NOMO-1 (cell line): ENCODE measurements at regions not wholly inside any gene's neighbourhood (a gene's known extent, or its start where the extent isn't known, plus 50 kb on each side); places are given as distances from the start of the nearest gene placed in this dataset.
"Not testable (repeated sequence)": the region's sequence is repeated elsewhere in the genome, so short reads cannot be mapped to it uniquely, and the experiment has no call there.

Experiments
- DNase-seq, 2 experiments: peaks; one replicate each; lab custom pipeline; 2025; ENCODE audit not compliant: unreplicated experiment in 2 of 2; lab: John Stamatoyannopoulos, UW

DNA sequence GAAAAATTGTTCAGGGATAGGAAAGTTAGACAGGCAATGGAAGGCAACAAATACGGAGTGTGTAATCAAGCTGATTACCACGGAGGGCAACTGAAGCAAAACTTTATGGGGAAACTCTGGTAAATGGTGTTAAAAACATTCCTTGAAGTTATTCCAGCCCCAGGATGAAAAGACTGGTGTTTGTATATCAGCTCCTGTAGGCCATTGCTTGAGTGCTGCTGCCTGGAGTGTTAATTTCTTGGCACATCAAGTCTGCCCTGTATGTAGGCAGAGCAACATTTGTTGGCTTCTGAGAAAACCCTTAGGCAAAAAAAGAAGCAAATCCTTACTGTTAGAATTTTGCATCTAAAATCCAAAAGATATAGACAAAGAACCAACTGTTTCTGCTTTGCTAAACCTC is 686.5 kb upstream of the ACO1 start:
- DNase-seq, result no peak

DNA sequence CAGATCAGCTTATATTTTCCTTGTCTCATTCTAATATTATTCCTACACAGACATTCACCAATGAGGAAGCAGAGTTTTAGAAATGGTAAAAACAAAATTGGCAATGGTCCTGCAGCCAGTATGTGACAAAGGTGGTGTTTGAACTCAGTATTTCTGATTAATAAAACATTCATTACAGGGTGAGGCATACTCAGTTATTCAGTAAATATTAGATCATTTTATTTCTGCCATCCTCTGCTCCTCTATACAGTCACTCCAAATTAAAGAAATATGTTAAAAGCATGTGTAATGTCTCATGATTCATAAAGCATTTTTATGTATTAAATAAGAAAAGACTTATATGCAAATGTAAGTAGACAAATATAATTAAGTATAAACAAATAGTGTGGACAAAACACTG is 684.6 kb upstream of the ACO1 start:
- DNase-seq, result no peak

DNA sequence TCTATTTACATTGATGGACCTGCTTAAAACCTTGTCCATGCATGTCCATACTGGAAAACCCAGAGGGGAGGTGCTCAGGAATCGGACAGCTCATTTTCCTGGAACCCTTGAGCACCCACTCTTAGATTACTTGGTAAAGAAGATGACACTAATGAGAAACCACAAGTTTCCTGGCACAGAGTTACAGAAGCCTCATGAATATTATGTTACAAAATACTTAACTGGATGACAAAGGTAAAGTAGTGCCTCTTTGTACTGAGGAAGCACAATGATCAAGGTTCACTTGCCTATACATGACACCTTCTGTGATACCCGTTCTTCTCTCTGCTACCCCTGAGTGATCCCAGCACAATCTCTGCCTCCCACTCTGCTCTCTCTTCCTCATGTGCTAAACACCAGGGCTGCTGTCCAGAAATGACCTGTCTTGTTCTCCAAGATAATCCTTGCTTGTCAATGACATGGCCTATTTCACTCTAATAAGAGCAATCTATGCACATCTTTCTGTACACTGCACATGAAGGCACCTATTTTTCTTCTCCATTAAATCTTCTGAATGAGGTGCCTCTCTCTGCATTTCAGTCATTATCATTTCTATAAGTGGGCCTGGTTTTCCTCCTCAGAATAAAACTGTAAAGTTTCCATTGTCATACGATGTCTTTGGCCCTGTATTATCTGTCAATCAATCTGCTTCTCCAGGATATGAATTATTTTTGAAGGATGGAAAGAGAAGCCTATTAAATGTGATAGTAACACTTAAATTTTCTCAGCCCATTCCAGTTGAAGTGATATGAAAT is 684.0 kb upstream of the ACO1 start:
- DNase-seq, result no peak

DNA sequence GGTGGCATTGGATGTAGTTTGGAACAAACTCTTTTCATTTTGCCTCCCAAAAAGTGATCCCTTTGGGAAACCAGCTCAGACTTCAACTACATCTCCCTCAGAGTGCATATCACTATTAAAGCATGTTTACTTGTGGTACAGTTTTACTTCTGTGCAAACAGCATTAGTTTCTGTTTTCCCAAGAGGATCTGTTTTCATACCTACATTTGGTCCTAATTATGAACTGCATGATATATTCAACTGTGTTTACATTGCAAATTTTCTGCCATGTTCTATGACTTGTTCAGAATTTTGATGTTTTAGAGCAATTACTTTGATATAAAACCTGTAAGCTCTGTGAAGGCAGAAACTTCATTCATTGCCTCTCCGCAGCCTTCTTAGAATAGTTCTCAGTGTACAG is 681.5 kb upstream of the ACO1 start:
- DNase-seq, result no peak

DNA sequence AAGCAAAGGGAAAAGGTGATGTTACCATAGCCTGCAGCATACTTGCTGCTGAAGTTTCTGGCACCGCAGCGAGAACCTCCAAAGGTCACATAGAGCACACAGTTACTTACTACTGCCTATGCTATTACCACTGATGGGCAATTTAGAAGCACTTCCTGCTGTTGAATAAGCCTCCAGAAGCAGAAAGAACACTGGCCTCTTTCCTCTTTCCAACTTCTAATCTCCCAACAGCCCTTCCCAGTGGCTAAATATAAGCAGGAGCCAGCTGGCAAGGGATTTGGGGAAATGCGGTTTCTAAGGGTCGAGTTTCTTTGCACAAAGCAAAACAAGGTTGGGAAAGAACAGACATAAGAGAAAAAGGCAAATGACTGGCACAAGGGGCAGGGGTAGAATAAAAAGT is 669.2 kb upstream of the ACO1 start:
- no peak for DNase-seq

DNA sequence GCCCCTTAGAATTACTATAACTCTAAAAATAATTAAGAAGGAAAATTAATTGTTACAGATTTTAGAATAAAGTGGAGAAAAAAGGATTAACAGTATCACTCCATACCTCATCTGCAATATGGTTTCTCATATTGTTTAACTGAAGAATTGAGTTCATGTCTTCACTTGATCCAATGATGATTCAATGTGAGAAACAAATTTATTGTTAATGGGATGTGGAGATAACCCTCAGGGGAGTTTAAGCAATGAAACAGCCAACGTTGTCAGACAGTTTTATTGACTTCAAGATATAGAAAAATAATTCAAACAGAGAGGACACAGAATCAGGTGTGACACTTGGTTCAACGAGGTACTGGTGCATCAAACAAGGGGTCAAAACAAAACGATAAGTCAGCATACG is 665.2 kb upstream of the ACO1 start:
- DNase-seq, result no peak

DNA sequence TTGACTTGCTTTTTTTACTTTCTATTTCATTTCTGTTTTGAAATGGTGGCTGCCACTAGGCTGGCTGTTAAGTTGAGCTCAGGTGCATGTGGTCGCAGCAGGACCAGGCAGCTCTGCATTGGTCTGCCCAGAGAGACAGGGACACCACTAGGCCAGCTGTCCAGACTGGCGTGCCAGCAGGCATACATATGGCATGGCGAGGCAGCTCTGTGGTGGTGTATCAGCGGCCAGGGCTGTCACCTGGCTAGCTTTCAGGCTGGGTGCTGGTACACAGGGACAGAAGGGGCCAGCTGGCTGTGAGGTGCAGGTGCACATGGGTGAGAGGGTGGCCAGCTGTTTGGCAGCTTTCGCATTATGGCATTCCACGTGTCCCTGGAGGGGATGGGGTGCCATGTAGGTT is 654.0 kb upstream of the ACO1 start:
- no peak for DNase-seq

DNA sequence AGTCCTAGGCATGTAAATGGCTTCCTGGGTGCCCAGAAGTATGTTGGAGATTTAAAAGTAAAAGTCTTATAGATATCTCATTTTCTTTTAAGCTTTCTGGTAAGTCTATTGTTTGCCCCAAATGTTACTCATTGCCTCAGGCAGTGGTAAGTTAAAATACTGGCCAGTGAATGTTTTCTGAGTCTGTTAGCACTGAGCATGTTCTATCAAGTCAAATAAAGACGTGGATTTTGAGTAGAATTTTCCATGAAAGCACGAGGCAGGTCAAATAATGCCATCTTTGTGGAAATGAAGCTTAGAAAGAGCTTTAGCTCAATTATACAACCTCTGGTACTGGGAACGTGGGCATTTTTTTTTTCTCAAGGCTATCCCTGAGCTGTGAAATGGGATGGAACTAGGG is 651.3 kb upstream of the ACO1 start:
- DNase-seq, result no peak

DNA sequence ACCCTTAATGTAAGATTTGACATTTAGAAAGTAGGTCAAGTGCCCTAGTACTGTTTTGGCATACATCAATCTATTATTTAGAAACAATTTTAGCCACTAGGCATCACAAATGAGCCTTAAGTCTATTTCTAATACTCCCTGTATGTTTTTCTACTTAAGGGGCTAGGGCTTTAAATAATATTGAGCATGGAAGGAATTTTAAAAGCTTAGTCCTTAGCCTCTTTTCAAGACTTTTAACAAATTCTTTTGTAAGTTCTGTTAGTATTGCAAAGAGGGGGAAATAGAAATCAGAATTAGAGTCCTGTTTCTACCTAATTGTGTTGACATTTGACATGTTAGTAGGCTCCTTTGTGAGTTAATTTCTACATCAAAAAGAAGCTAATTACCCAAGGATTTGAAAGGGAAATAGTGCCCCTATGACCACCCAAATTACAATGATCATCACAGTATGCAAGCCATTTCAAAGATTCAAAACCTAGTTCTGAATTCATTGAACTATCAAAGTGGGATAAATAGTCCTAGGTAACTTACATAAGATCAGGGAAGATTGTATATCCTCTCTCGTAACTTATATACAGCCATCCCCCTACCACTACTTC is 647.8 kb upstream of the ACO1 start:
- DNase-seq, result no peak

DNA sequence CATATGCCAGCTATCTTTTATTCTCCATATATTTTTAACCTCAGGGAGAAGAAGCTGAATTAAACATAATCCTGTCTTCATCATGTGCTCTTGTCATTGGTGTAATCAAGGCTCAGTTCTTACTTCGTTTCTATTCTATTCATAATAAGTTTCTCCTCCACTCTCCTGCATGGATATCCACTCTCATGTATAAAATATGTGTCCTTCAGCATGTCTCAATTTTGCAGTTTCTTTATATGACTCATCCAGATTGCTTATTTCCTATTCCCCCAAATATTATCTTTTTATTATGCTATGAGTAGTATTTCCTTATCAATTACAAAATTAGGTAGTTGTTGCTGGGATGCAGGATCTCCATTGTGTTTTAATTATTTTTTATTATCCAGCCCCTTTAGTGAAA is 643.7 kb upstream of the ACO1 start:
- DNase-seq, result no peak

DNA sequence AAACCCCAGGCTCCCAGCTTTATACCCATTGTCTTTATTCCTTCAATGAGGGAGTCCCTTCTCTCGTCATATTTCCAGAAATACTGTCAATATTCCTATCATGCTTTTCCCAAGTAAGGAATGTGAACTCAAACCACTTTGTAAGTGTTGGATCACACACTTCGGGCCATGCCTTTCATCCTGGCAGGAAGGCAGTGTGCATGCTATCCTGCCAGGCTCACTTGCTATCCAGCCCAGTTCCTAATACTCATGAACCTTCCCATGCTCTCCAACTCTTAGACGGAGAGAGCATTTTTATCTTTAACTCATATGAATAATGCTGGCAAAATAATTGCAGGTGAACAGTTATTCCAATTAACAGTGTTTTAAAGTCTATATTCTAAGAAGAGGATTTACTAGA is 639.9 kb upstream of the ACO1 start:
- DNase-seq, result no peak

DNA sequence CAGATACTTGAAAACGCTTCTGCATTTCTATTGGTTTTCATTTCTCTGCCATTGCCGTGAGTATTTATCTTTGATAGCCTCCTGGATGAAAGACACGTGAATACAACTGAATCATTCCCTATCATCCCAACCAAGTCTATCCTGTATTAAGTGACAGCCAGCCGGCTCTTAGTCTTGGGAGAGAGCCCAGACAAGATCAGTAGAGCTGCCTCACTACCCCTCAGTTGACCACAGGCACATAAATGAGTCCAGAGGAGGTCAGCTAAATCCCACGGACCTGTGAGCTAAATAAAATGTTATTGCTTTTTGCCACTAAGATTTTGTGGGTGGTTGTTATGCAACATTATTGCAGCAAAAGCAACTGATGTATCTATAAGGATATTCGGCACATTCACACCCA is 639.0 kb upstream of the ACO1 start:
- DNase-seq, result no peak

DNA sequence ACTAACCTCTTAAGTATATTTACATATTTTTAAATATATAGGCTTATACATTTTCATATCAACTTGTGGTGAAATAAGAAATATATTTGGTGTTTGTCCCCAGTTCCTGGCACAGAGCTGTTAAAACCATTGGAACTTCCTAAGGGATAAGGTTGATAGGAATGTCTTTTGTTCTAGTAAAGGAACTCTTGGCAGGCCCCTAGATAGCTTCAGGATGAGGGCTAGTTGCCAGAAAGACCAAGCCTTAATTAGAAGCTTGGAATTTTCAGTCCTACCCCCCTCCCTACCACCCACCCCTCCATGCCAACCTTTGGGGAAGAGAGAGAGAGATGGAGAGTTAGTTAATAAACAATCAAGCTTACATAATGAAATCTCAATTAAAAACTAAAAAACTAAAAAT is 638.6 kb upstream of the ACO1 start:
- no peak for DNase-seq

DNA sequence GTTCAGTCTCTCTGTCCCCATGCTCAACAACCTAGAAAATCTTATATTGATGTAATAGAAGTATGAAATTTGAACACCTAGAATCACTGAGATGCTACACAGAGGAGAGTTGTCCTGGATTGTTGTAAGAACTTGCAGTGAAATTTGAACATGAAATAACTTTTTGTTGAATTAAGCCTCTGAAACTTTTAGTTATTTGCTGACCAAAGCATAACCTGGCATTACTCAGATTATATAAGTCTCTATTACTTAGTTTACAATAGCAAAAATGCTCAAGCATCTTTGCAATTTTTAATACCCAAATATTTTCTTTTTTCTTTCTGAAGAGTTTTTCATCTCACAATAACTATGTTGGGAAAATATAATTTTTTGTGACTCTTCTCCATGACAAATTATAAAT is 630.7 kb upstream of the ACO1 start:
- DNase-seq, result no peak

DNA sequence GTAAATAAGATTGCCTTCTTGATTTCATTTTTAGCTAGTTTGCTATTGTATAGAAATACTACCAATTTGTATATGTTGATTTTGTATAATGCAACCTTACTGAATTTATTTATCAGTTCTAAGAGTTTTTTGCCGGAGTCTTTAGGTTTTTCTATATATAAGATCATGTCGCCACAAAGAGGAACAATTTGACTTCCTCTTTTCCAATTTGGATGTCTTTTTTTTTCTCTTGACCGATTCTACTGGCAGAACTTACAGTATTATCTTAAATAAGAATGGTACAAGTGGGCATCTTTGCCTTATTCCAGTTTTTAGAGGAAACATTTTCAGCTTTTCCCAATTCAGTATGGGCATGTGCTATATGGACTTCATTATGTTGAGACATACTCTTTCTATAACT is 624.7 kb upstream of the ACO1 start:
- DNase-seq, result peak in 1 of 2 experiments; percentile 19

DNA sequence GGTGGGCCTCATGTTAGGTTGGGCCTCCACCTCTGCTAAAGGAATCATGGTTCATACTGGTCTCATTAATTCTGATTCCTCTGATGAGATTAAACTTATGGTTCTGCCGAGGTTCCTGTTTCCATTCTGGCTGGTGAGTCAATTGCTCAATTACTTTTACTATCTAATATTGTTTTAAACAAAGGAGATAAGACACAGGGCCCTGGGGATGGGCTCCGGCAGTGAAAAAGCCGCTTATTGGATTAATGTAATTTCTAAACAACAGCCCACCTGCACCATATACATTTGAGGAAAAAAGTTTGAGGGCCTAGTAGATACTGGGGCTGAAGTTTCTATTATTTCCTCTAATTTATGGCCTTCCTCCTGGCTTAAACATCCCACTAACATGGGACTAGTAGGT is 610.4 kb upstream of the ACO1 start:
- not testable (repeated sequence) for DNase-seq

DNA sequence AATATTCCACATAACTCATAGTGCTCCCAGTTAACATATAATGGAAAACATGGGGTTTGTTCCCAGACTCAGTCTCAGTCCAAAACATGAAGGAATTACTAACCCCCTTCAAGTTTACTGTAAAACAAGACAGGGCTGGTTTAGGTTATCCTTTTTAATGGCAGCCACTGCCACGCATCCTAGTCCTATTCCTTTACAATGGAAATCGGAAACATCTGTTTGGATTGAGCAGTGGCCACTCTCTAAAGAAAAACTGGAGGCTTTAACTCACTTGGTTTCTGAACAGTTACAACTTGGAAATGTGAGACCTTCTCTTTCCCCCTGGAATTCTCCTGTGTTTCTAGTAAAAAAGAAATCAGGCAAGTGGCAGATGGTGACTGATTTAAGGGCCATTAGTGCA is 609.9 kb upstream of the ACO1 start:
- no peak for DNase-seq

DNA sequence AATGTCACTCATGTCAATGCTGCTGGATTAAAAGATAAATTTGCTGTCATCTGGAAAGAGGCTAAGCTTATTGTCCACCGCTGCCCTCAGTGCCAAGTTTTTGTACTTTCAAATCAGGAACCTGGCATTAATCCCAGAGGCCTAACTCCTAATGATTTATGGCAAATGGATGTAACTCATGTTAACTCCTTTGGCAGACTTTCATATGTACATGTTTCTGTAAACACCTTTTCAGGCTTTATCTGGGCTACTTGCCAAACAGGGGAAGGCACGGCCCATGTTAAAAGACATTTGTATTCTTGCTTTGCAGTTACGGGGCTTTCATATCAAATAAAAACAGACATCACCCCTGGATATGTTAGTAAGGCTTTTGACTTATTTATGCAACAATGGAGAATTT is 608.0 kb upstream of the ACO1 start:
- no peak for DNase-seq

DNA sequence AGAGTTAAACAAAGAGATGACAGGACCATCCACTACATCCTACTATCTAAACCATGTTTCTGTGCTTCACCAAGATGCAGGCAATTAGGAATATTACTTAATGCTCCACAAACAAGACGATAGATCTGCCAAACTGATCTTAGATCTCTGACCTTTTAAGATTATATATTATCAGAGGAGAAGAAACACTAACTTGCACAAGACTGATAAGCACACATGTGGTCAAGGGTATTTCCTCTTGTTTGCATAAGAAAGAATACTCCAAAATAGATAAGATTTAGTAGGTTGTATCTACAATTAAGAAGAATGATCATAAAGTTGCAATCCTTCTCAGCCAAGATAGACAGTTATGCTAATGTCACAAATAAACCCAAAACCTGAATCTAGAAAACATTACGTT is 601.0 kb upstream of the ACO1 start:
- DNase-seq, result no peak

DNA sequence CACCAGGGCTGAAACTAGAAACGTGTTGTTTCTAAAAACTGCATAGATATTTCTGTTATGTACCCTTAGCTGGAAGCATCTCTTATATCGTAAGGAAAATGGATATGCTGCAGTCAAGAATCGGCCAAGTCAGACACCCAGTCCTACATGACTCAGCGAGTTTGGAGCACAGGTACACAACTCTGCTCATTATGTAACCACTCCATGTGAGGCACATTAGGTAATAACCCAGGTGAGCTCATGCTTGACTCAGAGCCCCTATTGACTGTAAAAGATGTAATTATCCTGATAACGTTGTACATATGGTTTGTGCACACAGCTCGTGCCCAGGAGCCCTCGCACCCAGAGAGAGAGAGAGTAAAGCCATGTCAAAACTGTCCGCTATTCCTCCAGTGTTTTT is 593.7 kb upstream of the ACO1 start:
- DNase-seq, result no peak

DNA sequence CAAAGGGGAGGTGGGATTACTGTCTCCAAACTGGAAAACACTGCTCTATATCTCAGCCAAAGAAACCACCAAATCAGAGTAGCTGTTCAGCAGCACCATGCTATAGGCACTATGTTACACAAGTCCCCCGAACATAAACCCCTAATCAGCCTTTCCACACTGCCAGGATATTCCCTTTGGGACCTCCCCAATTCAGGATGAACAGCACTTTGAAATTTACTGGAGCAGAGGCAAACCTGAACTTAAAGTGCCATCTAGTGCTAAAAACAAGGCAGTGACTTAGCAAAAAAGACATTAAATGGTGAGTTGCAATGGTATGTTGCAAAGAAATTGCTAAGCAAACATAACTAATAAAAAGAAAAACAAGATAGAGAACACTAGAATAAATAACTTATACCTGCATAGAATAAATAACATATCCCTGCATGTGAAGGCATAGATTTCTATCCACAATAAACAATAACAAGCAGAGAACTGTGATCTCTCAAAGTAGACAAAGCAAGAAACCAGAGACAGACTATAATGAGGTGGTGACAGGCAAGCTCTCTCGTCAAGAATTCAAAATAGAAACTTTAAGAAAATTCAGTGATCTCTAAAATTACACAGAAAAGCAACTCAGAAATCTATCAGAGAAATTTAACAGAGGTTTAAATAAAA is 584.4 kb upstream of the ACO1 start:
- no peak for DNase-seq

DNA sequence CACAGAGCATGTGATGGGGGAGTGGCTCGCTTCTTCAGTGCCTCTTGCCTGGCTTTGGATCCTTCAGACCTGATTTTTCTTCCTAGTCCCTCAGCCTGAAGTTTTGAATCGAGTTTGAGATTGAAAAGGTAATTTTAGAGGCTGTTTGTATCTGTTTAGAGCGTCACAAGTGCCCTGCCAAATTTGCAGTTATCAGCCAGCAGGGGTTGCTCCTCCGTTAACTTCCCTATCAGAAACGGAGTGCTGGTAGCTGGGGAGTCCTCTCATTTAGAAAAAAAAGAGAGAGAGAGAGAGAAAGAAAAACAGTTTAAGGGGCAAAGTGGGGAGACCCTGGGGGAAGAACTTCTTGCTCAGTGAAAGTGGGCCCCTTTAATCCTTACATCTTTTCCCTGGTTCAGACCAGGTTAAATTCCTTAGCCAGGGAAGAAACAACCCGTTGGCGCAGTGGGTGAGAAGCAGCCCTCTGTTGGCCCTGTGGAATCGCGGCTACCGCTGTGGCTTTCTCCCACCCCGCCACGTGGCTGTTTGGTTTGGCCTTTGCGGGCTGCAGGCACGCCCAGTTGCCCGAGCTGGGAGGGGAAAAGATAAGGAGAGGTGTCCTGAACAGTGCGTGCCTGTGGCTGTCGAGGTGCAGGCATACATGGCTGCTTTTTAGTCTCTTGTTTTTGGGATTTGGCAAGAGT is 576.7 kb upstream of the ACO1 start:
- DNase-seq, result no peak
